ENCODE measurements at regions not wholly inside any gene's neighbourhood (a gene's known extent, or its start where the extent isn't known, plus 50 kb on each side); places are given as distances from the start of the nearest gene placed in this dataset.

DNA sequence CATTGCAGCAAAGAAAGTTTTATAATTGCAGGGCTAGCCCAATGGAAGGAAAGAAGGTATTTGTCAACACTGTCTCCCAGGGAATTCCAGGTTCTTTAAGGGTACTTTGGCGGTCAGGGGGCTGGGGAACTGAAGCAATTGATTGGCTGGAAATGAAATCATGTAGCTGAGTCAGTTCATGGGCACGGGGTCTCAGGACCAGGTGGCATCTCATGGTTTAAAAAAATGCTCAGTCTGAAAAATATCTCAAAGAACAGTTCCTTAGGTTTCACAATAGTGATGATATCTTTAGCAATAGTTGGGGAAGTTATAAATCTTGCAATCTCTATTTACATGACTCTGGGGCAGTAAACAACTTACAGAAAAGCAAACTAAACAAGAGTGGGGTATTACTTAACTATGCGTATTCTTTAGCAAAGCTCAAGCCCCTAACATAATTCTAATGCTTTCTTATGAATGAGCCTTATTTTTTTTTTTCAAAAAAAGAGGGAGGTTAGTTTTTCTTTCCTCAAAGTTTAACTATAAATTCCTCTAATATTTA, 376.9 kb upstream of the NRG3 start (continued):
- TF ChIP-seq, protein P1, sequence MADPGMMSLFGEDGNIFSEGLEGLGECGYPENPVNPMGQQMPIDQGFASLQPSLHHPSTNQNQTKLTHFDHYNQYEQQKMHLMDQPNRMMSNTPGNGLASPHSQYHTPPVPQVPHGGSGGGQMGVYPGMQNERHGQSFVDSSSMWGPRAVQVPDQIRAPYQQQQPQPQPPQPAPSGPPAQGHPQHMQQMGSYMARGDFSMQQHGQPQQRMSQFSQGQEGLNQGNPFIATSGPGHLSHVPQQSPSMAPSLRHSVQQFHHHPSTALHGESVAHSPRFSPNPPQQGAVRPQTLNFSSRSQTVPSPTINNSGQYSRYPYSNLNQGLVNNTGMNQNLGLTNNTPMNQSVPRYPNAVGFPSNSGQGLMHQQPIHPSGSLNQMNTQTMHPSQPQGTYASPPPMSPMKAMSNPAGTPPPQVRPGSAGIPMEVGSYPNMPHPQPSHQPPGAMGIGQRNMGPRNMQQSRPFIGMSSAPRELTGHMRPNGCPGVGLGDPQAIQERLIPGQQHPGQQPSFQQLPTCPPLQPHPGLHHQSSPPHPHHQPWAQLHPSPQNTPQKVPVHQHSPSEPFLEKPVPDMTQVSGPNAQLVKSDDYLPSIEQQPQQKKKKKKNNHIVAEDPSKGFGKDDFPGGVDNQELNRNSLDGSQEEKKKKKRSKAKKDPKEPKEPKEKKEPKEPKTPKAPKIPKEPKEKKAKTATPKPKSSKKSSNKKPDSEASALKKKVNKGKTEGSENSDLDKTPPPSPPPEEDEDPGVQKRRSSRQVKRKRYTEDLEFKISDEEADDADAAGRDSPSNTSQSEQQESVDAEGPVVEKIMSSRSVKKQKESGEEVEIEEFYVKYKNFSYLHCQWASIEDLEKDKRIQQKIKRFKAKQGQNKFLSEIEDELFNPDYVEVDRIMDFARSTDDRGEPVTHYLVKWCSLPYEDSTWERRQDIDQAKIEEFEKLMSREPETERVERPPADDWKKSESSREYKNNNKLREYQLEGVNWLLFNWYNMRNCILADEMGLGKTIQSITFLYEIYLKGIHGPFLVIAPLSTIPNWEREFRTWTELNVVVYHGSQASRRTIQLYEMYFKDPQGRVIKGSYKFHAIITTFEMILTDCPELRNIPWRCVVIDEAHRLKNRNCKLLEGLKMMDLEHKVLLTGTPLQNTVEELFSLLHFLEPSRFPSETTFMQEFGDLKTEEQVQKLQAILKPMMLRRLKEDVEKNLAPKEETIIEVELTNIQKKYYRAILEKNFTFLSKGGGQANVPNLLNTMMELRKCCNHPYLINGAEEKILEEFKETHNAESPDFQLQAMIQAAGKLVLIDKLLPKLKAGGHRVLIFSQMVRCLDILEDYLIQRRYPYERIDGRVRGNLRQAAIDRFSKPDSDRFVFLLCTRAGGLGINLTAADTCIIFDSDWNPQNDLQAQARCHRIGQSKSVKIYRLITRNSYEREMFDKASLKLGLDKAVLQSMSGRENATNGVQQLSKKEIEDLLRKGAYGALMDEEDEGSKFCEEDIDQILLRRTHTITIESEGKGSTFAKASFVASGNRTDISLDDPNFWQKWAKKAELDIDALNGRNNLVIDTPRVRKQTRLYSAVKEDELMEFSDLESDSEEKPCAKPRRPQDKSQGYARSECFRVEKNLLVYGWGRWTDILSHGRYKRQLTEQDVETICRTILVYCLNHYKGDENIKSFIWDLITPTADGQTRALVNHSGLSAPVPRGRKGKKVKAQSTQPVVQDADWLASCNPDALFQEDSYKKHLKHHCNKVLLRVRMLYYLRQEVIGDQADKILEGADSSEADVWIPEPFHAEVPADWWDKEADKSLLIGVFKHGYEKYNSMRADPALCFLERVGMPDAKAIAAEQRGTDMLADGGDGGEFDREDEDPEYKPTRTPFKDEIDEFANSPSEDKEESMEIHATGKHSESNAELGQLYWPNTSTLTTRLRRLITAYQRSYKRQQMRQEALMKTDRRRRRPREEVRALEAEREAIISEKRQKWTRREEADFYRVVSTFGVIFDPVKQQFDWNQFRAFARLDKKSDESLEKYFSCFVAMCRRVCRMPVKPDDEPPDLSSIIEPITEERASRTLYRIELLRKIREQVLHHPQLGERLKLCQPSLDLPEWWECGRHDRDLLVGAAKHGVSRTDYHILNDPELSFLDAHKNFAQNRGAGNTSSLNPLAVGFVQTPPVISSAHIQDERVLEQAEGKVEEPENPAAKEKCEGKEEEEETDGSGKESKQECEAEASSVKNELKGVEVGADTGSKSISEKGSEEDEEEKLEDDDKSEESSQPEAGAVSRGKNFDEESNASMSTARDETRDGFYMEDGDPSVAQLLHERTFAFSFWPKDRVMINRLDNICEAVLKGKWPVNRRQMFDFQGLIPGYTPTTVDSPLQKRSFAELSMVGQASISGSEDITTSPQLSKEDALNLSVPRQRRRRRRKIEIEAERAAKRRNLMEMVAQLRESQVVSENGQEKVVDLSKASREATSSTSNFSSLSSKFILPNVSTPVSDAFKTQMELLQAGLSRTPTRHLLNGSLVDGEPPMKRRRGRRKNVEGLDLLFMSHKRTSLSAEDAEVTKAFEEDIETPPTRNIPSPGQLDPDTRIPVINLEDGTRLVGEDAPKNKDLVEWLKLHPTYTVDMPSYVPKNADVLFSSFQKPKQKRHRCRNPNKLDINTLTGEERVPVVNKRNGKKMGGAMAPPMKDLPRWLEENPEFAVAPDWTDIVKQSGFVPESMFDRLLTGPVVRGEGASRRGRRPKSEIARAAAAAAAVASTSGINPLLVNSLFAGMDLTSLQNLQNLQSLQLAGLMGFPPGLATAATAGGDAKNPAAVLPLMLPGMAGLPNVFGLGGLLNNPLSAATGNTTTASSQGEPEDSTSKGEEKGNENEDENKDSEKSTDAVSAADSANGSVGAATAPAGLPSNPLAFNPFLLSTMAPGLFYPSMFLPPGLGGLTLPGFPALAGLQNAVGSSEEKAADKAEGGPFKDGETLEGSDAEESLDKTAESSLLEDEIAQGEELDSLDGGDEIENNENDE (IDR thresholded peaks at IDR 0.05; ENCODE audit: insufficient replicate concordance, low read length): no peak
- TF ChIP-seq SIX5 (IDR thresholded peaks at IDR 0.05; ENCODE audit: low read depth, low read length) (no peak), SUZ12 (IDR thresholded peaks at IDR 0.05; ENCODE audit: low read length) (no peak), TBP (IDR thresholded peaks at IDR 0.05; ENCODE audit: low read depth, low read length) (no peak), CBX8 (IDR thresholded peaks at IDR 0.05; ENCODE audit: borderline replicate concordance, low read depth, low read length) (no peak), ATF3 (IDR thresholded peaks at IDR 0.05; ENCODE audit: insufficient read depth, low read depth, low read length) (no peak), TAF7 (optimal IDR thresholded peaks at IDR 0.05; ENCODE audit: borderline replicate concordance, low read depth, low read length) (no peak), SRF (IDR thresholded peaks at IDR 0.05; ENCODE audit: low read depth, low read length) (no peak)
